ENCODE measurements at regions not wholly inside any gene's neighbourhood (a gene's known extent, or its start where the extent isn't known, plus 50 kb on each side); places are given as distances from the start of the nearest gene placed in this dataset.

DNA sequence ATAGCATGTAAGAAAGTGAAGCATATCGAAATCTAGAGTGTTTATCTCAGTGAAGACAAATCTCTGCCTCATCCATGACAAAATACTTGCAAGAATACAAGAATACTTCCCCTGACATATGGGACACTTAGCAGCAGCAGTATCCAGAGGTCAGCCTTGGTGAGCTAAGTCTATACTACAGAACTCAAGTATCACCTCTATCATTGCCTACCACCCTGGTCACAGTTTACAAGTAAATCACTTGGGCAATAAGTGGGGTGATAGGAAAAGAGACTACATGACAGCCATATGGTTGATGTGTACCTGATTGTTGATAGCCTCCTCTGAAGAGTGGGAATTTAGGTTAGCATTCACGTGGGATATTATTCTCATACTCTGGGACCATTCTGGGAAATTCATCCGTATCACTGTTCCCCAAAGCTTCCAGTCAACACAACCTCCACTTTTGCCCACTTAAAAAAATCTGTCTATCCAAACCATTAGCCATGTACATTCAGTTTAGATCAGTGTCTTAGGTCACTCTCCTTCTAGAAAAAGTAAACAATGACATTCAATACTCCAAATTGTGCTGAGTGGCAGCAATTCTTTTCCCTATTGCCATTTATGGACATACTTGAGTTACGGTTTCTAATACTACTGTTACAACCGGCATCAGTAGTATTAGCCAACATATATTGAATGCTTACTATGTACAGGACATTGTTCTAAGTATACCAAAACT, 118.2 kb upstream of the PRSS16 start:
- TF ChIP-seq POLR2A (IDR thresholded peaks at IDR 0.05) (no peak), CTCF (IDR thresholded peaks at IDR 0.05) (no peak)

All from adrenal gland (tissue), 5 donors.